Keratinocyte (primary cell): ENCODE measurements at regions not wholly inside any gene's neighbourhood (a gene's known extent, or its start where the extent isn't known, plus 50 kb on each side); places are given as distances from the start of the nearest gene placed in this dataset.

Experiments
- DNase-seq: peaks from one replicate; pipeline ENCODE4 v3.0.0-alpha.2; 2011; ENCODE audit warnings: low read depth, missing footprints, low spot score
- FAIRE-seq: peaks from 2 replicates; lab custom pipeline; 2011; peaks lifted over from hg19 to GRCh38; lab: Jason Lieb, UNC
- H2AFZ ChIP-seq: 2 replicates; pipeline ENCODE4 v1.6.0; 2012; ENCODE audit warnings: low read length, control low read depth, inconsistent platforms; ENCODE audit not compliant: control insufficient read depth
- H3K27ac ChIP-seq: 2 replicates; pipeline ENCODE4 v1.5.1; 2011; ENCODE audit warnings: low read length; ENCODE audit not compliant: control insufficient read depth, insufficient read depth
- H3K27me3 ChIP-seq: 3 replicates; pipeline ENCODE4 v1.6.0; 2011; ENCODE audit warnings: low read length; ENCODE audit not compliant: control insufficient read depth, insufficient read depth; ENCODE audit errors: extremely low read depth
- H3K36me3 ChIP-seq, 2 experiments: 2 replicates in 1 of 2; 3 replicates in 1 of 2; pipeline ENCODE4 v1.5.1; 2011; ENCODE audit warnings: low read length in 2 of 2, mild to moderate bottlenecking in 1 of 2; ENCODE audit not compliant: control insufficient read depth in 2 of 2, insufficient read depth in 2 of 2; ENCODE audit errors: extremely low read depth in 1 of 2
- H3K4me1 ChIP-seq: 3 replicates; pipeline ENCODE4 v1.5.1; 2011; ENCODE audit warnings: low read length; ENCODE audit not compliant: control insufficient read depth, insufficient read depth; ENCODE audit errors: extremely low read depth
- H3K4me2 ChIP-seq: 3 replicates; pipeline ENCODE4 v1.6.0; 2011; ENCODE audit warnings: low read depth, low read length; ENCODE audit not compliant: control insufficient read depth, insufficient read depth; ENCODE audit errors: extremely low read depth
- H3K4me3 ChIP-seq, 3 experiments: fragments of 200-600 bp in 1 of 3; sonication (generic) in 1 of 3; 2 replicates in 2 of 3; 3 replicates in 1 of 3; pipeline ENCODE4 v1.5.1; 2011 to 2016; ENCODE audit warnings: low read length in 3 of 3, mild to moderate bottlenecking in 3 of 3, control low read depth in 2 of 3, inconsistent platforms in 1 of 3, low read depth in 1 of 3, mixed read lengths in 1 of 3, mixed run types in 1 of 3, moderate library complexity in 1 of 3; ENCODE audit not compliant: control insufficient read depth in 2 of 3, insufficient read depth in 2 of 3; ENCODE audit errors: extremely low read depth in 1 of 3
- H3K79me2 ChIP-seq: 2 replicates; pipeline ENCODE4 v1.6.0; 2012; ENCODE audit warnings: low read length; ENCODE audit not compliant: control insufficient read depth, insufficient read depth
- H3K9ac ChIP-seq: 3 replicates; pipeline ENCODE4 v1.6.0; 2011; ENCODE audit warnings: low read length; ENCODE audit not compliant: control insufficient read depth, insufficient read depth; ENCODE audit errors: extremely low read depth
- H3K9me1 ChIP-seq: 3 replicates; pipeline ENCODE4 v1.6.0; 2011; ENCODE audit warnings: low read length; ENCODE audit not compliant: control insufficient read depth, insufficient read depth; ENCODE audit errors: extremely low read depth
- H3K9me3 ChIP-seq: 2 replicates; pipeline ENCODE4 v1.5.1; 2012; ENCODE audit warnings: low read depth, low read length; ENCODE audit not compliant: control insufficient read depth
- H4K20me1 ChIP-seq: 3 replicates; pipeline ENCODE4 v1.6.0; 2011; ENCODE audit warnings: low read length; ENCODE audit not compliant: control insufficient read depth, insufficient read depth; ENCODE audit errors: extremely low read depth
- EZH2 ChIP-seq: IDR thresholded peaks from one replicate; pipeline ENCODE4 v1.6.1; 2012; ENCODE audit warnings: inconsistent platforms, mild to moderate bottlenecking, low read length, moderate library complexity
- dilution Hi-C: fragments of 300-500 bp; cut with MboI; formaldehyde crosslinking; loops from one replicate; pipeline ENCODE4 v1.7.0; 2020; ENCODE audit warnings: low sequenced_read_pairs; ENCODE audit not compliant: extremely low pct_ligation_motif_present
- TF ChIP-seq, protein P1 (sequence below), 3 experiments: IDR thresholded peaks in 1 of 3; conservative IDR thresholded peaks in 1 of 3; optimal IDR thresholded peaks in 1 of 3; 2 replicates in 2 of 3; 3 replicates in 1 of 3; pipeline versions ENCODE3 to v1.5.1; 2011; ENCODE audit warnings: low read length in 3 of 3, mild to moderate bottlenecking in 3 of 3, moderate library complexity in 2 of 3, control low read depth in 1 of 3, inconsistent platforms in 1 of 3; ENCODE audit not compliant: insufficient read depth in 2 of 3; ENCODE audit errors: extremely low read depth in 1 of 3

DNA sequence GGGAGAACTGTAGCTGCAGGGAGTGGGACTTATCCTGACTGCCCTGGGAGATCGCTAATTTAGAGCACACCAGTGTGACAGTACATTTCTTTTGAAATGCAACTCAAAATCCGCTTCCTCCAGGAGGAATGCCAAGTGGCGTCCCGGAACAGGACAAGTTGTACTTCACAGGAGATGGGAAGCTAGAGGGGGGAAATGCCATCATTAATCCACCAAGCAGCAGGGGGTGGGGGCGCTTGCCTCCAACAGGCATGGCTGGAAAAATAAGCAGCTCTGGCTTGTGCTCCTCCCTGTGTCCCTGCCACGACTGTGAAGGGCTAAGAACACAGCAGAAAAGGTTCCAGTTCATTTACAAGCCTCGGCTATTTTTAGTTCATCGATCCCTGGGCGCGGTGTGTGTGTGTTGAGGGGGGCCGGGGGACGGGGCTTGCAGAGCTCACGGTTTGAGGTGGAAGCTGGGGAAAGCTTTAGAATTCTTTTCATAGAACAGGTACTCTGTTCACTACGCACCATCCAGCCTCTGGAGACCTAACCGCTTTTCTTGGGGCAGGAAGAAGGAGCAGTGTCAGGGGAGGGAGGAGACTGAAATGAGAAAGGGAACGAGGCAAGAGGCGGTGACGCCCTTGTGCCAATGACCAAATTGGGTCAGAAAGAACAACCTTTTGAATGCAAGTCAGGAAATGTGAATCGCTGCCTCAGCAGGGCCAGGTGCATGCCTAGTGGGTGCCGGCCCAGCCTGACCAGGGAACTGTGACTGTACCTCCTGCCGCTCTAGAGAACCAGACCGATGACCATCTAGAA is 51.8 kb upstream of the DGKG start:
- dilution Hi-C loops: no loop called here
- peak; percentile 46 for FAIRE-seq
- TF ChIP-seq, protein P1, sequence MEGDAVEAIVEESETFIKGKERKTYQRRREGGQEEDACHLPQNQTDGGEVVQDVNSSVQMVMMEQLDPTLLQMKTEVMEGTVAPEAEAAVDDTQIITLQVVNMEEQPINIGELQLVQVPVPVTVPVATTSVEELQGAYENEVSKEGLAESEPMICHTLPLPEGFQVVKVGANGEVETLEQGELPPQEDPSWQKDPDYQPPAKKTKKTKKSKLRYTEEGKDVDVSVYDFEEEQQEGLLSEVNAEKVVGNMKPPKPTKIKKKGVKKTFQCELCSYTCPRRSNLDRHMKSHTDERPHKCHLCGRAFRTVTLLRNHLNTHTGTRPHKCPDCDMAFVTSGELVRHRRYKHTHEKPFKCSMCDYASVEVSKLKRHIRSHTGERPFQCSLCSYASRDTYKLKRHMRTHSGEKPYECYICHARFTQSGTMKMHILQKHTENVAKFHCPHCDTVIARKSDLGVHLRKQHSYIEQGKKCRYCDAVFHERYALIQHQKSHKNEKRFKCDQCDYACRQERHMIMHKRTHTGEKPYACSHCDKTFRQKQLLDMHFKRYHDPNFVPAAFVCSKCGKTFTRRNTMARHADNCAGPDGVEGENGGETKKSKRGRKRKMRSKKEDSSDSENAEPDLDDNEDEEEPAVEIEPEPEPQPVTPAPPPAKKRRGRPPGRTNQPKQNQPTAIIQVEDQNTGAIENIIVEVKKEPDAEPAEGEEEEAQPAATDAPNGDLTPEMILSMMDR (optimal IDR thresholded peaks at IDR 0.05 in 1 of 3, IDR thresholded peaks at IDR 0.05 in 1 of 3, conservative IDR thresholded peaks at IDR 0.05 in 1 of 3; ENCODE audit: extremely low read depth in 1 of 3, insufficient read depth in 2 of 3, low read length in 3 of 3): no peak
- no peak for TF ChIP-seq EZH2
- peak overlapping the region in 1 of 3 experiments; percentile 3 for H3K4me3 ChIP-seq
- H3K79me2 ChIP-seq: no peaks in the 10 kb centered on the region
- H3K9me3 ChIP-seq: no peaks in the 10 kb centered on the region
- H3K27me3 ChIP-seq: peaks cover 6% of the 10 kb centered on the region
- H3K36me3 ChIP-seq: no peaks in the 10 kb centered on the region
- peak overlapping the region; percentile 59 for H3K4me2 ChIP-seq
- H3K4me1 ChIP-seq: peaks cover 41% of the 10 kb centered on the region
- H3K27ac ChIP-seq: no peak overlapping the region
- H3K9ac ChIP-seq: no peak overlapping the region
- H3K9me1 ChIP-seq: no peaks in the 10 kb centered on the region
- no peak for DNase-seq
- no peak overlapping the region for H2AFZ ChIP-seq
- no peaks in the 10 kb centered on the region for H4K20me1 ChIP-seq

DNA sequence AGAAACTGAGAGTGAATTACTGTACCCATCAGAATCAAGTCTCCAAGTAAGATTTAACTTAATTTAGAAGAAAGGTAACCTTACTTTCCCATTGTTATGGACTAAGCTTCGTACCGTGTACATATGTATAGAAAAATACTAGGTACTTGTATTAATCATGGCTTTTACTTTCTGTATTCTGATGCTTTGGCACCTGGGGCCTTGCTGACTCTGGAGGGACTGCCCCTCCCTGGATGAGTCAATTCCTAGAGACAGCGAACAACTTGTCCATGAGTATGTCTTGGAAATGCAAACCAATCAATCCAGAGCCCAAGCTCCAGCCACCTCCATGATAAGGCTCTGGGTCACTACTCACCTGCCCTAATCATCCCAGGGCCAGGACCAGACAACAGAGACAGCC is 50.0 kb upstream of the DGKG start:
- H3K36me3 ChIP-seq: no peaks in the 10 kb centered on the region
- no peaks in the 10 kb centered on the region for H3K9me1 ChIP-seq
- H4K20me1 ChIP-seq: no peaks in the 10 kb centered on the region
- no peak overlapping the region for H3K27ac ChIP-seq
- H3K79me2 ChIP-seq: no peaks in the 10 kb centered on the region
- peaks cover 26% of the 10 kb centered on the region for H3K4me1 ChIP-seq
- DNase-seq: no peak
- no peak overlapping the region for H3K9ac ChIP-seq
- no peak overlapping the region for H3K4me3 ChIP-seq
- dilution Hi-C loops: no loop called here
- no peak for TF ChIP-seq EZH2
- TF ChIP-seq, protein P1 (optimal IDR thresholded peaks at IDR 0.05 in 1 of 3, IDR thresholded peaks at IDR 0.05 in 1 of 3, conservative IDR thresholded peaks at IDR 0.05 in 1 of 3; ENCODE audit: extremely low read depth in 1 of 3, insufficient read depth in 2 of 3, low read length in 3 of 3): no peak
- H2AFZ ChIP-seq: no peak overlapping the region
- H3K27me3 ChIP-seq: peaks cover 8% of the 10 kb centered on the region
- FAIRE-seq: peak; percentile 90
- H3K9me3 ChIP-seq: no peaks in the 10 kb centered on the region
- no peak overlapping the region for H3K4me2 ChIP-seq
